Panc1 (cell line): ENCODE measurements at regions not wholly inside any gene's neighbourhood (a gene's known extent, or its start where the extent isn't known, plus 50 kb on each side); places are given as distances from the start of the nearest gene placed in this dataset.

ENCODE experiments used
- ATAC-seq: fragments of 200-7000 bp; cut with Tn5 transposase; 2 replicates; pipeline ENCODE4 v1.9.1; 2020; ENCODE audit warnings: mild to moderate bottlenecking, moderate library complexity
- BruUV-seq: library from RNA; stranded (reverse); fragments of 400-500 nt; replicated peaks from 2 replicates; lab custom pipeline; 2021; lab: Mats Ljungman, UMichigan
- CTCF ChIA-PET: fragments of 300-600 bp; sonication (Branson Sonifier 250); formaldehyde crosslinking; loops from one replicate; lab custom pipeline; 2022; ENCODE audit warnings: antibody characterized with exemption; lab: Charles Lee
- POLR2A ChIA-PET: fragments of 300-600 bp; sonication (Branson Sonifier 250); formaldehyde crosslinking; loops from one replicate; lab custom pipeline; 2022; ENCODE audit warnings: antibody characterized with exemption; lab: Charles Lee
- DNase-seq: peaks from one replicate; pipeline ENCODE4 v3.0.0-alpha.2; 2010; ENCODE audit warnings: low read depth, low spot score
- H3K27ac ChIP-seq: 2 replicates; pipeline ENCODE4 v1.5.1; 2011; ENCODE audit warnings: mild to moderate bottlenecking, low read length, inconsistent platforms
- H3K27me3 ChIP-seq: fragments of 200-500 bp; sonication (Bioruptor generic); 2 replicates; pipeline ENCODE4 v1.6.0; 2014; ENCODE audit warnings: low read length, inconsistent platforms; ENCODE audit not compliant: control insufficient read depth, insufficient read depth
- H3K36me3 ChIP-seq: fragments of 200-500 bp; sonication (Bioruptor generic); 2 replicates; pipeline ENCODE4 v1.5.1; 2014; ENCODE audit warnings: inconsistent platforms, mild to moderate bottlenecking, low read length, moderate library complexity; ENCODE audit not compliant: control insufficient read depth, insufficient read depth
- H3K4me1 ChIP-seq: 2 replicates; pipeline ENCODE4 v1.5.1; 2011; ENCODE audit warnings: inconsistent platforms, mild to moderate bottlenecking, low read length, moderate library complexity; ENCODE audit not compliant: control insufficient read depth, insufficient read depth
- H3K4me3 ChIP-seq, 2 experiments: 2 replicates each; pipeline ENCODE4 v1.5.1; 2011 to 2012; ENCODE audit warnings: low read depth in 2 of 2, low read length in 2 of 2, mild to moderate bottlenecking in 2 of 2, inconsistent platforms in 1 of 2, moderate library complexity in 1 of 2
- H3K9me3 ChIP-seq: fragments of 200-500 bp; sonication (Bioruptor generic); 2 replicates; pipeline ENCODE4 v1.5.1; 2014; ENCODE audit warnings: low read depth, mild to moderate bottlenecking, inconsistent platforms, low read length, moderate library complexity; ENCODE audit not compliant: control insufficient read depth, insufficient read depth
- CTCF ChIP-seq: fragments of 450-650 bp; IDR thresholded peaks from 2 replicates; pipeline ENCODE4 v1.5.1; 2017; ENCODE audit warnings: mild to moderate bottlenecking
- POLR2AphosphoS5 ChIP-seq: IDR thresholded peaks from 2 replicates; pipeline ENCODE4 v1.6.1; 2012; ENCODE audit warnings: mild to moderate bottlenecking, low read depth, low read length, moderate library complexity
- REST ChIP-seq, 2 experiments: IDR thresholded peaks; 2 replicates each; pipeline ENCODE4 v1.6.1; 2011 to 2012; ENCODE audit warnings: low read depth in 2 of 2, control low read depth in 1 of 2, low read length in 1 of 2, mild to moderate bottlenecking in 1 of 2, moderate library complexity in 1 of 2; ENCODE audit not compliant: insufficient read depth in 1 of 2
- SIN3A ChIP-seq: IDR thresholded peaks from 2 replicates; pipeline ENCODE4 v1.6.1; 2012; ENCODE audit warnings: low read depth, mild to moderate bottlenecking, low read length, moderate library complexity, borderline replicate concordance; ENCODE audit not compliant: insufficient read depth
- TCF7L2 ChIP-seq: IDR thresholded peaks from 2 replicates; pipeline ENCODE4 v1.6.1; 2011; ENCODE audit warnings: mild to moderate bottlenecking, low read depth, low read length, inconsistent platforms
- in situ Hi-C: cut with HindIII; loops from 2 replicates; pipeline ENCODE4 v1.10.0; 2016; ENCODE audit warnings: low sequenced_read_pairs, low pct_unique_long_range_greater_than_20kb
- intact Hi-C: fragments of 100-400 bp; cut with micrococcal nuclease; formaldehyde crosslinking; loops from one replicate; pipeline ENCODE4 v1.10.0; 2022; ENCODE audit not compliant: unreplicated experiment

GRCh38 chr15:97730315-97730714 is 230.2 kb upstream of the ARRDC4 start:
- H3K27ac ChIP-seq = no peak overlapping the region
- DNase-seq (no peak), ATAC-seq (no peak)
- H3K36me3 ChIP-seq = no peaks in the 10 kb centered on the region
- no TSS peak for BruUV-seq
- peaks cover 2% of the 10 kb centered on the region; the same call in 1 of the 2 replicates for H3K27me3 ChIP-seq
- intact Hi-C loops = no loop called here
- ChIA-PET POLR2A (no interaction called here), CTCF (no interaction called here)
- no peak overlapping the region for H3K4me3 ChIP-seq
- TF ChIP-seq POLR2AphosphoS5 = no peak
- TF ChIP-seq CTCF = no peak
- no peak for TF ChIP-seq REST (IDR thresholded peaks at IDR 0.05; ENCODE audit: insufficient read depth in 1 of 2, low read depth in 2 of 2, low read length in 1 of 2)
- no peak for TF ChIP-seq SIN3A
- no peak for TF ChIP-seq TCF7L2
- H3K4me1 ChIP-seq = no peaks in the 10 kb centered on the region
- H3K9me3 ChIP-seq = no peaks in the 10 kb centered on the region
- in situ Hi-C loops = no loop called here

GRCh38 chr15:97731859-97732258 is 228.6 kb upstream of the ARRDC4 start:
- intact Hi-C loops (no loop called here), in situ Hi-C loops (no loop called here)
- POLR2A ChIA-PET = no interaction called here
- no peak for TF ChIP-seq POLR2AphosphoS5
- no peak for TF ChIP-seq TCF7L2
- TF ChIP-seq SIN3A = no peak
- TF ChIP-seq CTCF = no peak
- Histone ChIP-seq H3K9me3 (no peaks in the 10 kb centered on the region), H3K27ac (no peak overlapping the region), H3K36me3 (no peaks in the 10 kb centered on the region), H3K27me3 (peaks cover 2% of the 10 kb centered on the region; the same call in 1 of the 2 replicates), H3K4me1 (no peaks in the 10 kb centered on the region), H3K4me3 (no peak overlapping the region)
- DNase-seq (no peak), ATAC-seq (no peak)
- CTCF ChIA-PET = no interaction called here
- BruUV-seq = no TSS peak
